H1 (cell line): ENCODE measurements at regions not wholly inside any gene's neighbourhood (a gene's known extent, or its start where the extent isn't known, plus 50 kb on each side); places are given as distances from the start of the nearest gene placed in this dataset.

Experiments
- CBX8 ChIP-seq: fragments of 300-800, 300-1000 bp; sonication (generic); IDR thresholded peaks from 2 replicates; pipeline ENCODE4 v1.7.1; 2016; ENCODE audit warnings: low read depth, low read length, borderline replicate concordance
- CHD1 ChIP-seq: IDR thresholded peaks from 2 replicates; pipeline ENCODE4 v1.6.1; 2012; ENCODE audit warnings: low read depth, low read length, improper control_type of control experiment
- CTCF ChIP-seq, 3 experiments: IDR thresholded peaks; 1 replicate in 2 of 3; 2 replicates in 1 of 3; pipeline versions ENCODE4 v1.5.1 to v1.6.1; 2011; ENCODE audit warnings: low read length in 3 of 3, mild to moderate bottlenecking in 3 of 3, inconsistent platforms in 2 of 3, low read depth in 1 of 3, moderate library complexity in 1 of 3; ENCODE audit not compliant: insufficient read depth in 1 of 3; ENCODE audit errors: control extremely low read depth in 1 of 3
- EP300 ChIP-seq, 2 experiments: IDR thresholded peaks; 1 replicate in 1 of 2; 2 replicates in 1 of 2; pipeline ENCODE4 v1.6.1; 2011 to 2012; ENCODE audit warnings: low read depth in 2 of 2, low read length in 2 of 2, mild to moderate bottlenecking in 2 of 2, borderline replicate concordance in 1 of 2, inconsistent platforms in 1 of 2, moderate library complexity in 1 of 2
- EZH2 ChIP-seq: fragments of 200-600 bp; sonication (generic); IDR thresholded peaks from 2 replicates; pipeline ENCODE4 v1.7.1; 2012; ENCODE audit warnings: low read depth, mild to moderate bottlenecking, moderate library complexity, low read length, inconsistent platforms; ENCODE audit not compliant: severe bottlenecking
- FOSL1 ChIP-seq: IDR thresholded peaks from 2 replicates; pipeline ENCODE4 v1.6.1; 2011; ENCODE audit warnings: mild to moderate bottlenecking, low read depth, low read length, moderate library complexity; ENCODE audit not compliant: insufficient read depth
- JUN ChIP-seq: IDR thresholded peaks from 2 replicates; pipeline ENCODE4 v1.6.1; 2011; ENCODE audit warnings: low read depth, mild to moderate bottlenecking, improper control_type of control experiment, low read length
- JUND ChIP-seq: IDR thresholded peaks from 2 replicates; pipeline ENCODE4 v1.6.1; 2011; ENCODE audit warnings: mild to moderate bottlenecking, improper control_type of control experiment, low read length
- SP1 ChIP-seq: IDR thresholded peaks from 2 replicates; pipeline ENCODE4 v1.6.1; 2011; ENCODE audit warnings: low read depth, low read length
- SP2 ChIP-seq: IDR thresholded peaks from 2 replicates; pipeline ENCODE4 v1.6.1; 2012; ENCODE audit warnings: mild to moderate bottlenecking, low read length, inconsistent platforms

DNA sequence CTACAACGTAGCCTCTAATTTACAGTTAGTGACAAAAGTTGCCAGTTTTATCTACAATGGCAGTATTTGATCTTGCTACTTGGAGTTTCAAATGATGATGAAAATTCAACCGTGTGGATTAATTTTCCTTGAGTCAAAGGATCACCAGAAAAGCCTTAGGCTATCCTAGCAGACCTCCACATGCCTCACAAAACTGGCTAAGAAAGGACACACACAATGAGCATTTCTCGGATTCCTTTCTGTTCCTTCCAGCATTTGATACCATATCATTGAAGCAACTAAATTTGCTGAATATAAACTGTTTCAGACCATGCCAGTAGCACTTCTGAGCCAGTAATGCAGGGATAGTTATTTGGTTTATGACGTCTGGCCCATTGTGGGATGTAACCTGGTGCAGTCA is 587.4 kb upstream of the MDFIC2 start:
- no peak for TF ChIP-seq SP2
- TF ChIP-seq JUN, result no peak
- TF ChIP-seq CTCF (IDR thresholded peaks at IDR 0.05; ENCODE audit: control extremely low read depth in 1 of 3, insufficient read depth in 1 of 3, low read depth in 1 of 3, low read length in 3 of 3), result no peak
- no peak for TF ChIP-seq SP1
- TF ChIP-seq CBX8, result no peak
- no peak for TF ChIP-seq CHD1
- no peak for TF ChIP-seq EP300 (IDR thresholded peaks at IDR 0.05; ENCODE audit: borderline replicate concordance in 1 of 2, low read depth in 2 of 2, low read length in 2 of 2)
- no peak for TF ChIP-seq JUND
- no peak for TF ChIP-seq EZH2
- TF ChIP-seq FOSL1, result no peak
